ENCODE measurements at regions not wholly inside any gene's neighbourhood (a gene's known extent, or its start where the extent isn't known, plus 50 kb on each side); places are given as distances from the start of the nearest gene placed in this dataset.

DNA sequence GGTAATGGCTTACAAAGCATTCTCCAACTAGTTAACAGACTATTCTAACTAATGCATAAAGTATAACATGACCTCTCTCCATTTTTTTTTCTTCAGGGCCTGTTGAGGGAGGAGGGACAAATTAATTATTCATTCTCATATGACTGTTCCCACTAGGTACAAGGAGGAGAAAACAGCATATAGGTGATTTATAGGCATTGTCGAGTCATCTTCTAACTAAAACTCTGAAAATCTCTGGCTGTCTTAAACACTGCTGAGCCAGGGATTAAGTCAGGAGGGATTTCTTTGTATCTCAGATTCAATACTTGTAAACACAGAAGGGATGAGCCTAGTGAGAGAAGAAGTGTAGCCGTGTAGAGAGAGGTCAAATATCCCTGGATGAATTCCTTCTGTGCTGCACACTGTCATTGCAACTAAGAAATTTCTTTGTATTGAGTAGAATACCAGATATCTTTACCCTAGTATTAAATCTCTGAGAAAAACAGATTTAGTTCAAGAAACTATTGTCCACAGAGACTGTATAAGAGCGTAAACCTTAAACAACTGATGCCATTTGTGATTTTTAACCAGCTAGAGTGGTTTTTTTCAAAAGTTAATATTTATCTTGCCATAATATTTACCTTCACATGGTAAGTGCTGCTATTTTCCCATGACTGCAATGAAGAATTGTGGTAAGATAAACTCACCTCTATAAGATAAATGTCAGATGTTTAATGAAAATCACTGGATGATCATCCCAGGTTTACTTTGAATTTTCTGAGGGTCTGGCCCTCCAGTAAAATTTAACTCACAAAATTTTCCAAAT lies 465.3 kb downstream of the RWDD3 start:
- no peak for DNase-seq

DNA sequence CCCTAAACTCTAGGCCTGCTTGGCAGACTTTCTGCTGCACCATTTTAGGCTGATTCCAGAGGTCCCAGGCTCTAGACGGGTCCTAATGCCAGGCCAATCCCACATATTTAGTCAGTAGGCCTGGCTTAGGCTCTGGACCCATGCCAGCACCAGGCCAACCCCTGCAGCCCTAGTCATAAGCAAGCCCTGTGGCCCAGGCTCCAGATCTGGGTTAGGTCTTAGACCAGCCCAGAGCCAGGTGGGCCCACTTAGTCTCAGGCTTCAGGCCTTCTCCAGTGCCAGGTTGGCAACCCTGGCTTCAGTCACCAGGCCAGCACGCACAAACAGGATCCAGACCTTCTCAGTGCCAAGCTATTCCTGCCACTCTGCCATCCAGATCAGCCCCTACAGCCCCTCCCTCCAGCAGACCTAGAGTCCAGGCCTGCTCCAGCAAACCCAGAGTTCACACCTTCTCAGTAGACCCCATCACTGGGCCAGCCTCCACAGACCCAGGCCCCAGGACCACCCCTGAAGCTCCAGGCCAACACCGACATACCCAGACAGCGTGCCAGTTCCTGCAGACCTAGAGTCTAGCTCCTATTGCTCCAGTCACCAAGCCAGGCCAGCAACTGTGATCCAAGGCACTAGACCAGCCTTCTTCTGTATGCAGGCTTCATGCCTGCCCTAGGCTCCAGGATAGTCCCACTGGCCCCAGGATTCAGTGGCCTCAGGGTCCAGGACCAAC lies 467.6 kb downstream of the RWDD3 start:
- DNase-seq: no peak

DNA sequence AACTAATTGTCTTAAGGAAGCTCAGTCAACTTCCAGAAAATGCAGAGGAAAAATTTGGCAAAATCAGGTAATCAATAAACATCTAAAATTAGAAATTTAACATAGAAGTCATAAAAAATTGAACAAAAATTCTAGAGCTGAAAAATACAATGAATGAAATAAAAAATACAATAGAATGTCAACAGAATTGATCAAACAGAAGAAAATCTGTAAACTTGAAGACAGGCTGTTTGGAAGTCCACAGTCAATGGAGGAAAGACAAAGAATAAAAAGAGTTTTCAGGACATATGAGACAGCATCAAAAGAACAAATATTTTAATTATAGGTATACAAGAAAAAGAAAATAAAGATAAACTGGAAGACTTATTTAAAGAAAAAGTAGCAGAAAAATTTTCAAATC lies 469.0 kb downstream of the RWDD3 start:
- no peak for DNase-seq

DNA sequence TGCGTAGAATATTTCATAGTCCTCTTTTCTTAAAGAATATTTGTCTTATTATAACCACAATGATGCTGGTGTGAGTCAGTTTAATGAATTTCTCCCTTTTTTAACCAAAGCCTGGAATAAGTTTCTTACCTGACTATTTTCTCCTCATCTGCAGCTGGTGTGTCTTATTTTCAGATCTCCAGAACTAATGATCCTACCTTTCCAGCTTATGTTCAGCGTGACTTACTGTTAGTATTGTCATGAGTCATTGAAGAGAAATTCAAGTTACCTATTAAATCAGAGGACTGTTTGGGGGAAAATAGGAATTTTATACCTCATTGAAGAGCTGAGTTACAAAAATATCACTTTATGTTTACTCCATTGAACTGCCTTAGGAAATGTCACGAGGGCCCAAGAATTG lies 482.1 kb downstream of the RWDD3 start:
- DNase-seq: no peak

DNA sequence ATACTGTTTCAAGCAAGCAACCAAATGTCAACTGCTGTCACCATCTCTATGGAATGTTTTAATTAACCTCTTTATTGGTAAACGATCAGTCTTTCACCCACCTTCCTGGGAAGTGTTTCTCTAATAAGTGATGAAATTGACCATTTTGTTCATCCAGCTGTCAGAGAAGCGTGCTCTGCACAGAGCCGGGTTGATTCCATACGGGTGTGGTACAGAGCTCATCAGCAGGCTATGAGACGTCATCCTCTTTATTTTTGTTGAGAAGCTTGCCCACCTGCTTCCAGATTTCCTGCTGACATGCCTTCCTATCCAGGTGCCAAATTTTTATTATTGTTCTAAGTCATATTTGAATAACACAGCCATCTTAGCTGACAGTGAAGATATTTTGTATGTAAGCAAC lies 482.5 kb downstream of the RWDD3 start:
- no peak for DNase-seq

DNA sequence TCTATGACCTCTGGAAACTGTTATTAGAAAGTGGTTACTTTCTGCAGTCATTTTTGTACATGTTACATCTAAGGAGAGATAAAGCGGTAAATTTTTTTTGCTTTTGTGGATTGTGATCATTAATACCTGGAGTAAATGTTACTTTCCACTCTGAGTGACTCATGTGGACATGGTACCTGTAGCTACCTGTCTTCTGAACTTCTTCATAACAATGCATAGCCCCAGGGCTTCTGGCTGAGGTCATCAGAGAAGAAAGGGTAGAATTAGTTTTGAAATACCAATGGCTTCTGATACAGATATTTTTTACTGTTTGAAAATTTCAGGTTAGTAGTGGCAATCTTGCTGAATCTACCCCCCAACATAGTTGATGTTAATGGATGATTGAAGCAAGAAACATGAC lies 489.3 kb downstream of the RWDD3 start:
- no peak for DNase-seq

DNA sequence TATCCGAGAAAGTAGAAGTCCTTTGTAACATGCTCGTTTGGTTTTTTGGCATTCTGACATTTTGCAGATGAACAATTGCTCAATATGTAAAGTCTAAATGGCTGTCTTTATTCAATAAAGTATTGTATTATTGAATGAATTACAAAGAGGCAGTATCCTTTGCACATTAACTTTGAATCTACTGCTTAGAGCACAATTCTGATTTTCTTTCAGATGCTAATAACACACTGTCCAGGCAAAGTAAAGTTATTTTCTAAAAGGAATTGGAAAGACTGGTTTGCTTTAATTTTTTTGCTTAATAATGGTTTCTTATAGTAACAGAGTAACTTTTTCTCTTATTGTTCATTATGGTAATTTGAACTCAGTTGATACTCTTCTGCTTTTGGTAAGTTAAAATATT lies 494.8 kb downstream of the RWDD3 start:
- no peak for DNase-seq

DNA sequence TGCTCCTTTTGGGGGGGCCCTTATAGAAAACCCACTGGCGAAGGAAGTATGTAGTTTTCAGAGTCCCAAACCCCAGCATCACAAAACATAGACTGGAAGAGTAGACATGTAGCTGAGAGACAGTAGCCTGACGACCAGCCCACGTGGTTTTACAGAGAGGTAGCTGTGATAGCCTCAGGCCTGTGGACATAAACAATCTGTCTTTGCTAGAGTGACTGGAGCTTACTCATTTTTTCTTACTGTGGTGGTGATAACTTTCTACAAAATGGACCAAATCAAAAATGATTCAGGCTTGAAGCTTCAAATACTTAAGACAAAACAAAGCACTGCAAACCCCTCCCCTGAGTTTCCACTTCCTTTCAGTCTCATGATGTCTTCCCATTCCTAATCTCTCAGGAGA lies 497.0 kb downstream of the RWDD3 start:
- no peak for DNase-seq

DNA sequence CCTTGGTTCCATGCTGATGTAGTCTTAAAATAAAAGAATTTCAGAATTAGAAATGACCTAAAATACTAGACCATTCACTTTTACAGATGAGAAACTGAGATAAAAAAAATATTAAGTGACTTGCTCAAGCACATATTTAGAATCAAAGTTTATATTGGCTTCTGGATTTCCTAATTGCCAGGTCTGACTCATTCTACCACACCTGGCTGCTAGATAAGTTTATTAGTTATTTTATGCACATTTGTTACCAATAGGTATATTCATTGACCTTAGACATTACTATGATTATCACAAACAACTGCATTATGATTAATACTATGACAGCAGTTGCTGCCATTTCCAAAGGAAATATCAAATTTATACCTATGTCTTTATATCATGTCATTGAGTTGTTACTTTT lies 497.5 kb downstream of the RWDD3 start:
- DNase-seq: no peak

DNA sequence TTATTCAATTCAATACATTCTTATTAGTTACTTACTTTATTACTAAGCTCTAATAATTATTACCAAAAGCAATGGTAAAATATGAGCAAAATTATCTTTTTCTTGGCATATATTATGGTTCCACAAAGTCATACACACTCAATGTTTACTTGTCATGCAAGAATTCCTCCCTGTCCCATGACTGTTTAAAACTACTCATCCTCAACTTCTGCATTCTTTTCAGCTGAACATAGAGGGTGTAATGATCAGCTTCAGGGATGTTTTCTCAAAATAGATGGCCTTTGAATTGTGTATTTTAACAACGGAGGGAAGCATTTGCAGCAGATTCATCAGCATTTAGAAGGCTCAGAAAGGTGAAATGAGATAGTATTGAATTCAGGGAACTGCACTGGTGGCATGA lies 499.0 kb downstream of the RWDD3 start:
- no peak for DNase-seq

DNA sequence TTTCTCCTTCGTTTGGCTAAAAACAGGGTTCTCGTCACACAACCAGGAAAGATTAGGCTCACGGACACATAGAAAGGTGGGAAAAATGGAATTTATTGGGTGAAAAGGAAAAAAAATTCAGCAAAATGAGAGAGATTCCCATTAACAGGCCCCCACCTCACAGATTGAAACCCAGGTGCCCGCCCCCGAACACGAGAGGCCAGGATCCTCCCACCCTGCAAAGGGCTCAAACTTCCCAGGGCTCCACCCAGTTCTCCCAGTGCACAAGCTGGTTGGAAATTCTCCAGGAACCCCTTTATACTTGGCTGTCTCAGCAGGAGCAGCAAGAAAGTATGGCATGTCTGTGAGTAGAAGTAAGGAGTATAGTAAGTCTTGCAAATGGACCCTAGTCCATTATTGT lies 499.7 kb downstream of the RWDD3 start:
- DNase-seq: no peak

DNA sequence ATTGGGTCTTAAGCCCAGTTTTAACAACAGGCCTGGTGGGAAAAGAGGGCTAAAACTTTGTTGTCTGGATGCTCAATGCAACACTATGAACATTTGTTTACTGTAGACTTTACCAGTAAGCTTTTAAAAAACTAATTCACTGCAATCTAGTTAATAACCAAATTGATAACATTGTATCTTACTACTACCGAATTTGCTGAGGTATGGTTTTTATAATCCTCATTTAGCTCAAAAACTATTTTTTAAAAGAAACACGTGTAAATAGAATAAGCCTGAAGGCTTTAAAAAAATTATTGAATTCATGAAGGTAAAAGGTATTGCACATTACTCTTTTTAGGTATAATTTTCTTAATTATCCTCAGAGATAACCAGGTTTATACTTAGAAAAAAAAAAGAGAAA lies 500.6 kb downstream of the RWDD3 start:
- DNase-seq: no peak

DNA sequence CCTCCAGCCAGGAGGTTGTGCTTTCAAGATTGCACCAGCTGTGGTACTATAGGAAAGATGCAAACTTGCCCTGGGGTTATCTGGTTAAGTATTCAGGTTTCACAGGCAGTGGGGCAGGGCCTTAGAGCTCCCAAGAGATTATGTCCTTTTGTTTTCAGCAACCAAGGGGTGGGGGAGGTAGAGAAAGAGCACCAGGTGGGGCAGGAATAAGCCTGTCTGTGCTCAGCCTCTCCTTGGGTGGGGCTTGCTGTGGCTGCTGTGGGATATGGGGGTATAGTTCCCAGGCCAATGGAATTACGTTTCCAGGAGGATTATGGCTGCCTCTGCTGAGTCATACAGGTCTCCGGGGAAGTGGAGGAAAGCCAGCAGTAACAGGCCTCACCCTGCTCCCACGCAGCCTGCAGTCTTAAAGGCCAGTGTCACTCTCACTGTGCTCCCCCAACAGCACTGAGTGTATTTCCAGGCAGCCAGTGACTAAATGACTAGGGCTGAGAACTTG lies 508.6 kb downstream of the RWDD3 start:
- DNase-seq: no peak

DNA sequence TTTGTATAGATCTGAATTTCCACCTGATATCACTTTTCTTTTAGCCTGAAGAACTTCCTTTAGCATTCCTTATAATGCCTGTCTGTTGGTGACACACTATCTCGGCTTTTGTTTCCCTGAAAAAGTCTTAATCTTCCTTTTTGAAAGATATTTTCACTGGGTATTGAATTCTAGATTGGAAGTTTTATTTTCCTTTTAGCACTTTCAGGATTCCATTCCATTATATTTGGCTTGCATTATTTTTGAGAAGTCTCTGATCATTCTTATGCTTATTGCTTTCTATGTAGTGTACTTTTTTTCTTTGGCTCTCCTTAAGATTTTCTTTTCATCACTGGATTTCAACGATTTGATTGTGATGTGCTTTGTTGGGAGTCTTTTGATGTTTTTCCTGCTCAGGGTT lies 510.7 kb downstream of the RWDD3 start:
- DNase-seq: no peak

DNA sequence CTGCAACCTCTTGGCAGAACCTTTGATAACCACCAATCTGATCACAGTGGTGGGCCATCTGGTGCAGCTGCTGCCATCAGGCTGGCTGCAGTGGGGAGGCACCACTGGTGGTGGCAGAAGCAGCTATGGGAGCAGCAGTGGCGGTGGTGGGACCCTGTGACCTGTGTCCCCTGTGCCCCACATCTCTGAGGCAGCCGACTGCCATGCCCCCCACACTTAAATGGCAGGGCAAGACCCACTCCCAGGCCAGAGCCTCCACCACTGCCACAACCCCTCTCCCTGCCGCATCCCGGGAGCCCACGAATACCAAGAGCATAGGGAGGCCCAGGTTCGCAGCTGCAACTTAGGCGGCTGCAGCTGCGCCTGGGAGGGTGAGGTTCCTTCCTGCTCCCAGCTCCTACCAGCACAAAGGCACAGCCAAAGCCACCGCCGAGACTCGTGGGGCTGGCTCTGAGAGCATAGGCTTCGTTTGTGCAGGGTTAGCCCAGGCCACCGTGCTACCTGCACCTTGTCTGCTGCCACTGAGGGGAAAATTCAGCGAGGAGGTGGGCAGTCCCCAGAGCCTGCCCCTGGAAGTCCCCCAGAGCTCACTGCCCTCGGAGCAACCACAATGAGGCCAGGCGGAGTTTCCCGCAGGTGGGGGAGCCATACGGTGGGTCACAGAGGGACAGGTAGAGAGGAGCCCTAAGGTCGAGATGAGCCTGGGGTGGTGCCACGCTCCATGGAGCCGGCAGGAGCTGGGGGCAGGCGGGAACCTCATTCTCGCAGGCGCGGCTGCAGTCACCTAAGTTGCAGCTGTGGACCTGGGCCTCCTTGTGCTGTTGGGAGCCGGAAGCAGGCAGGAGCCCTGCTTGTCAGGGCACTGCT lies 518.7 kb downstream of the RWDD3 start:
- no peak for DNase-seq

DNA sequence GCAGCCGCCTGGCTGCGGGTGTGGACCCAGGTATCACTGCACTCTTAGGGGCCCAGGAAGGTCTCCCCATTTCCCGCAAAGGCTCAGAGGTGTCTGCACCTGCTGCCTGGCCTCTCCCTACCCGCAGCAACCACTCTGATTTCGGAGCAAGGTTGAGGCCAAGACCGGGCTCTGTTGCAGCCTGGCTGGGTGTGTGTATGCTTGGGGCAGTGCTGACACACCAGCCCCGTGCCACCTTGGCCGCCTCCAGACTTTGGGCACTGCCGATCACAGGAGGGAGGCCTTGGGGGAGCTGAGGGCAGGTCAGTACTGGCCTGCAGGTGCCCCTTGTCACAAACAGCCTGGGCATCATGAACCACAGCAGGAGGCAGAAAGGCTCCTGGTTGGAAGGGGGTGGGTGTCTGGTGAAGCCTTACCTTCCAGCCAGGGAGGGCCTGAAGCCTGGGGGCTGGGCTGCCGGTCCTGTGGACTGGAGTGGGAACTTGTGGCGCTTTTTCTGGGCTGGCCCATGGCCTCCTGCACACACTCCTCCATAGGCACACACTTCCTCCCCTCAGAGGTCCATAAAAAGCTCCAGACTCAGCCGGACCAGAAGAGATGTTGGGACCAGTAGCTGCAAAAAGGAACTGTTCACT lies 519.5 kb downstream of the RWDD3 start:
- no peak for DNase-seq

DNA sequence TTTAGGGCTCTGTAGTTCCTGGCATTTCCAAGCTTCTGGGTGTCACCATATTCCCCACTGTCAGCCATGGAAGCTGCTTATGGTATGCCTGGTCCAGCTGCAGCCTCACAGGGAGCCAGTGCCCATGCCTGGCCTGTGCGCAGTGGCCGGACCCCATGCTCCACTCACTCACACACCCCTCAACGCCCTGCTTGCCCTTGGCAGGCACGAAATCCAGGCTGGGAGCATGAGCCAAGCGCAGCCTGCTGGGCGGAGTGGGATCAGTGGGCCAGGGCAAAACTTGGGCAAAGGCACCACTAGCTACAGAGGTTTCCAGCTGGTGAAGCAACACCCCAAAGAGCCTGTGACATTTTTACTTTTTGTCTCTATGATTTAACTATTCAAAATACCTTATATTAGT lies 520.4 kb downstream of the RWDD3 start:
- DNase-seq: no peak

DNA sequence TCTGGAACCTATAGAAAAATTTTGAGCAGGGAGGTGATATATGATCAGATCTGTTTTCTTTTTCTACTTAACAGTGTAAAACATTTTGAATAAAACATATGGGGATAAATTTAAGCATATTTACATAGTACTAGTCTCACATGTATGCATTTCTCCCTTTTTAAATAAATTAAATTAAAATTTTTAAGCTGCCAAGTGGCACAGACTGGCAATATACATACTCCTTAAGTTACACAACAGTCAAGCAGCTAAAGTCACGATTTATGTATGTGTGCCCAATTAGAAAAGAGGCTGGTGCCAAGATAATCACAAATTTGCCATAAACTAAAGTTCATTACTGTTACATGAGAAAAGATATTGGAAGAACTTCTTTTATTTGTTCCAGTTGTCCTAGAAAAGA lies 532.0 kb downstream of the RWDD3 start:
- no peak for DNase-seq

DNA sequence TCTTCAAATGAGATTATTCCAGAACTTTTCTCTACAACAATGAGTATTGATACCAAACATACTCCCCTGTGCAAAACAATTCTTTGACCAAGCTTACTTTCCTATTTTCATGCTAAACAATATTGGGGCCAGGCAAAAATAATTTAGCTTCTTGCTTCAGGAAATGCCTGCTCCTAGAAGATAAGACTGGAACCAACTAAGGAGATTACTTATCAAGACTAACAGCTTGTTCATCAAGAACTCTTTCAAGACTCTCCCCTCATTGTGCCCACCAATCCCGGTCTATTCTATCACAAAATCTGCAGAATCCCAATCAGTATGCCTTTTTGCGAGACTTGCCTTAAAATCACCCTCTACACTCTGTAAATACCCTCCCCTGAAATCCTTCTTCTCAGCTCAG lies 536.6 kb downstream of the RWDD3 start:
- DNase-seq: no peak

DNA sequence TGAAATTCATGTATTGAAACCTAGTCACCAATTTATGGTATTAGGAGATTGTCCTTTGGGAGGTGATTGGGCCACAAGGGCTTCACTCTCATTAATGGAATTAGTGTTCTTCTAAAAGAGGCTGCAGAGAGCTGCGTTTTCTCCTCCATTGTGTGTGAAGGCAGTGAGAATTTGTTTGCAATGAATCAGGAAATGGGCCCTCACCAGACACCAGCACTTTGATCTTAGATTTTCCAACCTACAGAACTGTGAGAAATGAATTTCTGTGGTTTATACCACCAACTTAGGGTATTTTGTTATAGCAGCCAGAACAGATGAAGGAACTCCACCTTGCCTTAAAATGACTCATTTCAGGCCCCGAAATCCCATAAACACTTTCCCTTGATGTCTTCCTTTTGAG lies 544.2 kb downstream of the RWDD3 start:
- DNase-seq: no peak

DNA sequence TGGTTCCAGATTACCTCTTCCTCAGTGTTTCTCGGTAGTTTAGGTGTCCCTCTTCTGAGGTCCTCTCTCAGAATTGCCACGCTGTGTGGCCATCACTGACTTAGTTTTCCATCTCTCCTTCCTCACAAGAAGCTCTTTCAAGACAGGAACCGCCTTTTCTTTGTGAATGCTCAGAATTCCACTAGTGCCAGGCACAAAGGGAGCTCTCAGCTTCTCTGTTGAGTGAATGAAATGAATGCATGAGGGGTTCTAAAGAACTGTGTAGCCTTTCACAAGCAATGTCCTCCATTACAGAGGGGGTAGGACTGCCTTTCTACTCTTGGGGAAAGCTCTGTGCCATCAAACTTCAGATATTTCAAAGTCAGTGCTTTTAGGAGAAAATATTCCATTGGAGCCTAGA lies 546.8 kb downstream of the RWDD3 start:
- no peak for DNase-seq

DNA sequence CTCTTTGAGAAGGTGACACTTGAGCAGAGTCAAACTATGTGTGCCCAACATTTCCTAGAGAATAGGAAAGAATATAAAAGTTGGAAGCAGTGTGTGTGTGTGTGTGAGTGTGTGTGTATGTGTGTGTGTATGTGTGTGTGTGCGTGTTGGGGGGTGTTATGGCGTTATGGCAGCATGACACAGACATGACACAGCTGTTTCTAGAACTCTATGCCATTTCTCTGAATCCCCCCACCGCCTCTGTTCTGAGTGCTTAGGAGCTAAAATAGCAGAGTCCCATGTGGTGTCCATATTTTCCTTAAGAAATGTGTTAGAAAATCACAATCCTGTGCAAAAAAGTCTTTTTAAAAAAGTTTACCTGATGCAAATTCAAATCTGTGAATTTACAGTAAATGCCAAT lies 556.1 kb downstream of the RWDD3 start:
- DNase-seq: no peak

DNA sequence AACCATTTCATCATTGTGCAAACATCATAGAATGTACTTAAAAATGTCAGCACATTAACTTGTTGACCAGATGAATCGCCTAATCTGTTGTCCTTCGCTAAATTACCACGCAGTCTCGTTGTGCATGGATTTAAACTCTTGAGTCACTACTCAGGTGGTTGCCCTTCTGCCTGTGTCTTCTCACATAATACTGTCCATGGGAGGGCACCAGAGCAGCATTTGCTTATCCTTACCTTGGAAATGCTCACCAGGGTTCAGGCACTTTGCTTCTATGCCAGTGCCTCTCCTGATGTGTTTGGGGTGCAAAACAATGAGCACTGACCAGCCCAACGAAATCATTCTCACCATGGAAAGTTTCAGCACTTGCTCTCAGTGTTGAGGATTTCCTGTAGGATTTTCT lies 559.9 kb downstream of the RWDD3 start:
- DNase-seq: no peak

Data from CD4-positive, alpha-beta T cell treated with Interleukin-10 for 1 hour (primary cell).